Neural progenitor cell (in vitro differentiated cells): ENCODE measurements at regions not wholly inside any gene's neighbourhood (a gene's known extent, or its start where the extent isn't known, plus 50 kb on each side); places are given as distances from the start of the nearest gene placed in this dataset.

Experiments
- DNase-seq: peaks from one replicate; pipeline ENCODE4 v3.0.0-alpha.2; 2016; ENCODE audit warnings: low spot score
- H2AFZ ChIP-seq: fragments of 200-600 bp; sonication (generic); replicated peaks from 2 replicates; pipeline ENCODE4 v1.6.1; 2016; ENCODE audit warnings: antibody characterized with exemption
- H3F3A ChIP-seq: fragments of 200-600 bp; sonication (generic); 2 replicates; pipeline ENCODE4 v1.6.1; 2016; ENCODE audit warnings: antibody characterized with exemption, low read depth
- H3K27ac ChIP-seq: fragments of 200-600 bp; sonication (generic); 2 replicates; pipeline ENCODE4 v1.5.1; 2016; ENCODE audit warnings: mild to moderate bottlenecking
- H3K27me3 ChIP-seq: fragments of 200-600 bp; sonication (generic); 2 replicates; pipeline ENCODE4 v1.6.1; 2016; ENCODE audit warnings: mild to moderate bottlenecking, moderate library complexity
- H3K36me3 ChIP-seq: fragments of 200-600 bp; sonication (generic); 2 replicates; pipeline ENCODE4 v1.5.1; 2016
- H3K4me1 ChIP-seq: fragments of 200-600 bp; sonication (generic); 2 replicates; pipeline ENCODE4 v1.6.1; 2016; ENCODE audit warnings: mixed run types
- H3K4me2 ChIP-seq: fragments of 200-600 bp; sonication (generic); 2 replicates; pipeline ENCODE4 v1.6.1; 2016
- H3K4me3 ChIP-seq: fragments of 200-600 bp; sonication (generic); 2 replicates; pipeline ENCODE4 v1.5.1; 2016
- H3K79me2 ChIP-seq: fragments of 200-600 bp; sonication (generic); 2 replicates; pipeline ENCODE4 v1.6.1; 2016; ENCODE audit warnings: low read depth
- H3K9ac ChIP-seq: fragments of 200-600 bp; sonication (generic); 2 replicates; pipeline ENCODE4 v1.6.1; 2016
- H3K9me3 ChIP-seq: fragments of 200-600 bp; sonication (generic); 2 replicates; pipeline ENCODE4 v1.5.1; 2016; ENCODE audit warnings: low read depth
- H4K20me1 ChIP-seq: fragments of 200-600 bp; sonication (generic); 2 replicates; pipeline ENCODE4 v1.6.1; 2016; ENCODE audit warnings: low read depth
- H3K27ac Mint-ChIP-seq: 3 replicates; pipeline ENCODE4 v1.8.0; 2021; ENCODE audit warnings: mixed read lengths
- H3K27me3 Mint-ChIP-seq: 2 replicates; pipeline ENCODE4 v1.8.0; 2022; ENCODE audit warnings: low read depth, mild to moderate bottlenecking, inconsistent platforms, moderate library complexity, mixed read lengths; ENCODE audit not compliant: insufficient read depth
- H3K36me3 Mint-ChIP-seq: 3 replicates; pipeline ENCODE4 v1.8.0; 2021; ENCODE audit warnings: mixed read lengths
- H3K4me1 Mint-ChIP-seq: 3 replicates; pipeline ENCODE4 v1.8.0; 2021; ENCODE audit warnings: mixed read lengths
- H3K4me3 Mint-ChIP-seq: 3 replicates; pipeline ENCODE4 v1.8.0; 2021; ENCODE audit warnings: mild to moderate bottlenecking, moderate library complexity, mixed read lengths
- H3K9me3 Mint-ChIP-seq: 3 replicates; pipeline ENCODE4 v1.8.0; 2020; ENCODE audit warnings: mixed read lengths
- EZH2 ChIP-seq: fragments of 200-600 bp; sonication (generic); IDR thresholded peaks from 2 replicates; pipeline ENCODE4 v1.6.1; 2017; ENCODE audit warnings: antibody characterized with exemption, mild to moderate bottlenecking, moderate library complexity
- EZH2phosphoT487 ChIP-seq: fragments of 200-600 bp; sonication (generic); IDR thresholded peaks from 2 replicates; pipeline ENCODE4 v1.6.1; 2017; ENCODE audit warnings: antibody characterized with exemption
- TF ChIP-seq, protein P1 (sequence below): fragments of 200-600 bp; sonication (generic); IDR thresholded peaks from 2 replicates; pipeline ENCODE4 v1.5.1; 2017; ENCODE audit warnings: antibody characterized with exemption, mild to moderate bottlenecking

DNA sequence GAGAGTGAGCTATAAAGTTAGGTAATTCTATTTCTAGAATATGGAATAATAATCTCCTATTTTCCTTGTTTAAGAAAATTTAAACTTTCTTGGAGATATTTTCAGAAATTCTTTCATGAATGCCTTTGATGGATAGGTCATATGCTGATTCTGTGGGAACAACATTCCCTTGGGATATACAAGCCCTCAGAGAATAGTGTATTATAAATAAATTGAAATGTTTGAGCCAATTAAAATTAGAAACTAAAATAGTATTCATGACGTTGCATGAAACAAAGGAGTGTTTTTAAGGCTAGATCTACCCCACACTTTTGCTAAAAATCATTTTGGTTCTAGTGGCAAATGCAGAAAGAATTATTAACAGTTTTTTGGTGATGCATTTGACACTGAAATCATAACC is 269.3 kb upstream of the ANO3 start:
- Mint-ChIP-seq H3K27ac (no peak overlapping the region), H3K36me3 (no peaks in the 10 kb centered on the region), H3K27me3 (no peaks in the 10 kb centered on the region), H3K9me3 (no peaks in the 10 kb centered on the region), H3K4me3 (no peak overlapping the region), H3K4me1 (no peaks in the 10 kb centered on the region)
- Histone ChIP-seq H3K79me2 (no peaks in the 10 kb centered on the region), H3K4me1 (no peaks in the 10 kb centered on the region), H3F3A (no peaks in the 10 kb centered on the region), H3K27me3 (no peaks in the 10 kb centered on the region), H3K9me3 (no peaks in the 10 kb centered on the region), H3K36me3 (no peaks in the 10 kb centered on the region), H3K9ac (no peak overlapping the region), H4K20me1 (no peaks in the 10 kb centered on the region), H3K27ac (no peak overlapping the region), H2AFZ (no peak overlapping the region), H3K4me2 (no peak overlapping the region), H3K4me3 (no peak overlapping the region)
- no peak for TF ChIP-seq EZH2phosphoT487
- TF ChIP-seq, protein P1, sequence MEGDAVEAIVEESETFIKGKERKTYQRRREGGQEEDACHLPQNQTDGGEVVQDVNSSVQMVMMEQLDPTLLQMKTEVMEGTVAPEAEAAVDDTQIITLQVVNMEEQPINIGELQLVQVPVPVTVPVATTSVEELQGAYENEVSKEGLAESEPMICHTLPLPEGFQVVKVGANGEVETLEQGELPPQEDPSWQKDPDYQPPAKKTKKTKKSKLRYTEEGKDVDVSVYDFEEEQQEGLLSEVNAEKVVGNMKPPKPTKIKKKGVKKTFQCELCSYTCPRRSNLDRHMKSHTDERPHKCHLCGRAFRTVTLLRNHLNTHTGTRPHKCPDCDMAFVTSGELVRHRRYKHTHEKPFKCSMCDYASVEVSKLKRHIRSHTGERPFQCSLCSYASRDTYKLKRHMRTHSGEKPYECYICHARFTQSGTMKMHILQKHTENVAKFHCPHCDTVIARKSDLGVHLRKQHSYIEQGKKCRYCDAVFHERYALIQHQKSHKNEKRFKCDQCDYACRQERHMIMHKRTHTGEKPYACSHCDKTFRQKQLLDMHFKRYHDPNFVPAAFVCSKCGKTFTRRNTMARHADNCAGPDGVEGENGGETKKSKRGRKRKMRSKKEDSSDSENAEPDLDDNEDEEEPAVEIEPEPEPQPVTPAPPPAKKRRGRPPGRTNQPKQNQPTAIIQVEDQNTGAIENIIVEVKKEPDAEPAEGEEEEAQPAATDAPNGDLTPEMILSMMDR, result no peak
- no peak for TF ChIP-seq EZH2
- no peak for DNase-seq

DNA sequence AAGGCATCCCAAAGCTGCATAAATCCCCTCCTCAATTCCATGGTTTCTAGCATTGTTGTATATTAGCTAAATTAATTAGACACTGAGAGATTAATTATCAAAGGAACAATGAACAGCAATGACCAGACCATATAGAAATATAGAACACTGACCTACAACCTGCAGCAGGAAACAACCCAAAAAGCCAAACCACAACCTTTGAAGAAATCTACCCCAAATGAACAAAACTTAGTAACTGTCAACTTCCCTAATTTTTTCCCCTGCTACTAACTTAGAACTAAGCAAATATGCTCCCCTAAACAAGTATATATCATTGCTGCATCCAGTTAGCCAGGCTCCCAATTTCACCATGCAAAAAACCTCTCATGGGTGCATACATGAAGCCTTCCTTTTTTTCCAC is 268.0 kb upstream of the ANO3 start:
- H3K27me3 ChIP-seq, result no peaks in the 10 kb centered on the region
- no peak overlapping the region for H3K9ac ChIP-seq
- H3K9me3 ChIP-seq, result no peaks in the 10 kb centered on the region
- no peak overlapping the region for H2AFZ ChIP-seq
- no peak overlapping the region for H3K27ac ChIP-seq
- no peak overlapping the region for H3K4me2 ChIP-seq
- DNase-seq, result no peak
- Mint-ChIP-seq H3K9me3 (no peaks in the 10 kb centered on the region), H3K4me3 (no peak overlapping the region), H3K36me3 (no peaks in the 10 kb centered on the region), H3K27ac (no peak overlapping the region), H3K27me3 (peaks cover 2% of the 10 kb centered on the region), H3K4me1 (no peaks in the 10 kb centered on the region)
- no peaks in the 10 kb centered on the region for H3F3A ChIP-seq
- no peaks in the 10 kb centered on the region for H3K79me2 ChIP-seq
- TF ChIP-seq, protein P1, result no peak
- TF ChIP-seq EZH2phosphoT487, result no peak
- no peak for TF ChIP-seq EZH2
- no peaks in the 10 kb centered on the region for H3K4me1 ChIP-seq
- no peaks in the 10 kb centered on the region for H4K20me1 ChIP-seq
- no peaks in the 10 kb centered on the region for H3K36me3 ChIP-seq
- H3K4me3 ChIP-seq, result no peak overlapping the region

DNA sequence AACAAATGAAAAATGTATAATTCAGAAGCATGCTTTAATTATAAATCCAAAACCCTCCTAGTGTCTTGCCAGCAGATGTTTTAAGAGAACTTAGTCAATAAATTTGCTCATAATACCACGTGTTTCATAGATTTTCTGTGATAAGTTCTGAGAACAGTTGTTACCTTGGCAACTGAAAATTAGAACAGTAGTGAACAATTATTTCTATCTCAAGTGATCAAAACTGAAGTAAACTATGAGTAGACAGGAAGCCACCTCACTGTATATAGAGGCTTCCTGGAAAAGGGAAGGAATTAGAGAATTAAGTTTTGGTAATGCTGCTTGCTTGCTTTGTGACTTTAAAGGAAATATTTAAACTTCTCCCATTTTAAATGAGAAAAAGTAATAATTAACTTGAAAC is 266.0 kb upstream of the ANO3 start:
- Mint-ChIP-seq H3K36me3 (no peaks in the 10 kb centered on the region), H3K4me3 (no peak overlapping the region), H3K27ac (no peak overlapping the region), H3K4me1 (no peaks in the 10 kb centered on the region), H3K27me3 (peaks cover 2% of the 10 kb centered on the region), H3K9me3 (no peaks in the 10 kb centered on the region)
- Histone ChIP-seq H3K4me2 (no peak overlapping the region), H4K20me1 (no peaks in the 10 kb centered on the region), H2AFZ (no peak overlapping the region), H3K4me1 (no peaks in the 10 kb centered on the region), H3K36me3 (no peaks in the 10 kb centered on the region), H3K79me2 (no peaks in the 10 kb centered on the region), H3K27me3 (no peaks in the 10 kb centered on the region), H3K9me3 (no peaks in the 10 kb centered on the region), H3K27ac (no peak overlapping the region), H3K9ac (no peak overlapping the region), H3F3A (no peaks in the 10 kb centered on the region), H3K4me3 (no peak overlapping the region)
- TF ChIP-seq, protein P1, result no peak
- no peak for TF ChIP-seq EZH2
- TF ChIP-seq EZH2phosphoT487, result no peak
- no peak for DNase-seq
